ENCODE measurements at regions not wholly inside any gene's neighbourhood (a gene's known extent, or its start where the extent isn't known, plus 50 kb on each side); places are given as distances from the start of the nearest gene placed in this dataset.

DNA sequence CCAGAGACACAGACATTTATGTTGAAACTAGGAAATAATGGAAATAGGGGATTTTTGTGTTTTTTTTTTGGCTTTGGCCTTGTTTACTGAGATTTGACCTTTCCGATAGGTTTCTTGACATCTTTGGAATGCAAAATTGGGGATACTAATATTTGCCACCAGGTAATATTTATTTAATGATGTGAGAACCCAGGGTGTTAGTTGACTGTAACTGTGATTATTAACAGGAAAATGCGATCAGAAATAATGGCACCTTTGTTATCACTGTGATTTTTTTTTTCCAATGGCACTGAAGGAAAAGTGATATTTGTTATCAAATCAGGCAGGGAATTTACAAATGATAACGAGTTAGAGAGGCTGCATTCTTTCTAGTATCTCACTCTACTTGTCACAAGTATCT lies 330.5 kb downstream of the SOX4 start:
- no peaks in the 10 kb centered on the region; the same call in 1 of the 2 replicates for H3K4me1 ChIP-seq (ENCODE audit: insufficient read depth, low read length)
- Mint-ChIP-seq H3K27ac (no peak overlapping the region), H3K9me3 (no peaks in the 10 kb centered on the region), H3K36me3 (ENCODE audit: insufficient read depth in 1 of 3, low read depth in 3 of 3) (peaks cover 2 to 6% (median 5%) of the 10 kb centered on the region in 3 experiments; a peak in 4 of 7 replicates), H3K4me3 (no peak overlapping the region), H3K27me3 (ENCODE audit: low read depth) (no peaks in the 10 kb centered on the region), H3K4me1 (peaks cover 17% of the 10 kb centered on the region in 2 experiments)
- H3K27me3 ChIP-seq (ENCODE audit: insufficient read depth, low read length) = no peaks in the 10 kb centered on the region
- H3K9ac ChIP-seq (ENCODE audit: extremely low read depth, insufficient read length, low read length) = no peak overlapping the region
- H4K8ac ChIP-seq (replicated peaks; ENCODE audit: insufficient read length, low read depth, low read length) = no peak overlapping the region
- H3K23ac ChIP-seq (ENCODE audit: insufficient read length, low read depth, low read length) = no peak overlapping the region
- no peak overlapping the region for H3K4me2 ChIP-seq (ENCODE audit: insufficient read depth, insufficient read length, low read length)
- H3K23me2 ChIP-seq (ENCODE audit: insufficient read length, low read depth, low read length, poor library complexity, severe bottlenecking) = no peaks in the 10 kb centered on the region
- no peak overlapping the region for H2BK5ac ChIP-seq (ENCODE audit: insufficient read length, low read length)
- no peak overlapping the region for H2AFZ ChIP-seq (ENCODE audit: low read length)
- TF ChIP-seq CTCF (conservative IDR thresholded peaks at IDR 0.05) = no peak
- H4K91ac ChIP-seq (ENCODE audit: insufficient read length, low read depth, low read length) = no peak overlapping the region
- H3K18ac ChIP-seq (ENCODE audit: insufficient read length, low read depth, low read length) = no peak overlapping the region
- H3K14ac ChIP-seq (ENCODE audit: insufficient read depth, low read length) = no peak overlapping the region
- H2BK20ac ChIP-seq (ENCODE audit: low read depth, low read length, poor library complexity, severe bottlenecking) = no peak overlapping the region
- H3K79me2 ChIP-seq (ENCODE audit: insufficient read depth, low read length) = peaks cover 6% of the 10 kb centered on the region; the same call in 1 of the 2 replicates
- no CpG with 5 or more reads among the region's 3 CpGs for WGBS (ENCODE audit: extremely low coverage, insufficient read length, low lambda C conversion rate)
- no peak for DNase-seq
- H3K79me1 ChIP-seq (ENCODE audit: insufficient read depth, low read depth, low read length, poor library complexity, severe bottlenecking) = peaks cover 4% of the 10 kb centered on the region
- no peak overlapping the region for H2BK12ac ChIP-seq (ENCODE audit: insufficient read length, low read depth, low read length)
- H3T11ph ChIP-seq (ENCODE audit: low read length) = no peak overlapping the region
- no peak overlapping the region for H3K27ac ChIP-seq (ENCODE audit: insufficient read length, low read depth, low read length)
- no peak overlapping the region for H4K5ac ChIP-seq (ENCODE audit: insufficient read length, low read depth, low read length)
- no peaks in the 10 kb centered on the region for H3K9me3 ChIP-seq (ENCODE audit: control insufficient read depth, low read depth, low read length)
- H2BK15ac ChIP-seq (ENCODE audit: low read depth, low read length) = no peak overlapping the region
- H4K20me1 ChIP-seq (ENCODE audit: control insufficient read depth, insufficient read depth, insufficient read length) = no peaks in the 10 kb centered on the region
- H2AK5ac ChIP-seq (ENCODE audit: insufficient read length, low read length) = no peak overlapping the region
- H3K56ac ChIP-seq (ENCODE audit: insufficient read length, low read depth, low read length) = no peak overlapping the region
- H2BK120ac ChIP-seq (ENCODE audit: low read depth, low read length, poor library complexity, severe bottlenecking) = no peak overlapping the region
- no peak overlapping the region for H3K4ac ChIP-seq (ENCODE audit: low read depth, low read length)
